CD14-positive monocyte (primary cell): ENCODE measurements at regions not wholly inside any gene's neighbourhood (a gene's known extent, or its start where the extent isn't known, plus 50 kb on each side); places are given as distances from the start of the nearest gene placed in this dataset.

Source experiments
- DNase-seq, 3 donors: peaks; one replicate each; pipeline ENCODE4 v3.0.0-alpha.2; 2011 to 2022
- H2AFZ ChIP-seq: 2 replicates; pipeline ENCODE4 v1.6.0; 2012; ENCODE audit warnings: mild to moderate bottlenecking, low read depth, low read length, inconsistent platforms; ENCODE audit not compliant: insufficient read depth, poor library complexity, severe bottlenecking
- H3K27ac ChIP-seq, 2 donors: 1 replicate in 1 of 2; 2 replicates in 1 of 2; pipeline ENCODE4 v1.5.1; 2012 to 2013; ENCODE audit warnings: low read length in 2 of 2, control low read depth in 1 of 2, inconsistent platforms in 1 of 2, low read depth in 1 of 2, mild to moderate bottlenecking in 1 of 2
- H3K27me3 ChIP-seq, 2 donors: one replicate each; pipeline versions ENCODE4 v1.6.0 to v1.6.1; 2011 to 2013; ENCODE audit warnings: low read length in 2 of 2; ENCODE audit not compliant: control insufficient read depth in 2 of 2, insufficient read depth in 2 of 2
- H3K36me3 ChIP-seq, 2 donors: replicated peaks in 1 of 2; 1 replicate in 1 of 2; 2 replicates in 1 of 2; pipeline versions ENCODE4 v1.5.1 to v1.6.1; 2012 to 2013; ENCODE audit warnings: low read length in 2 of 2, control low read depth in 1 of 2, inconsistent platforms in 1 of 2, mild to moderate bottlenecking in 1 of 2; ENCODE audit not compliant: insufficient read depth in 2 of 2, control insufficient read depth in 1 of 2
- H3K4me1 ChIP-seq, 2 donors: 1 replicate in 1 of 2; 2 replicates in 1 of 2; pipeline versions ENCODE4 v1.5.1 to v1.6.1; 2012 to 2013; ENCODE audit warnings: low read length in 2 of 2, control low read depth in 1 of 2, inconsistent platforms in 1 of 2, mild to moderate bottlenecking in 1 of 2, moderate library complexity in 1 of 2; ENCODE audit not compliant: insufficient read depth in 2 of 2, control insufficient read depth in 1 of 2
- H3K4me2 ChIP-seq: replicated peaks from 2 replicates; pipeline ENCODE3; 2012; ENCODE audit warnings: low read length, moderate library complexity, mild to moderate bottlenecking; ENCODE audit not compliant: poor library complexity, severe bottlenecking; ENCODE audit errors: extremely low read depth
- H3K4me3 ChIP-seq, 3 experiments: fragments of 200-600 bp in 1 of 3; sonication (generic) in 1 of 3; replicated peaks in 1 of 3; 1 replicate in 2 of 3; 2 replicates in 1 of 3; pipeline ENCODE4 v1.5.1; 2011 to 2013; ENCODE audit warnings: low read length in 3 of 3, mild to moderate bottlenecking in 3 of 3, control low read depth in 2 of 3, low read depth in 2 of 3, inconsistent platforms in 1 of 3, moderate library complexity in 1 of 3
- H3K79me2 ChIP-seq: 2 replicates; pipeline ENCODE4 v1.6.0; 2012; ENCODE audit warnings: mild to moderate bottlenecking, control low read depth, inconsistent platforms, low read length, moderate library complexity; ENCODE audit not compliant: insufficient read depth
- H3K9ac ChIP-seq: 2 replicates; pipeline ENCODE4 v1.6.0; 2017; ENCODE audit warnings: low read length, mild to moderate bottlenecking; ENCODE audit not compliant: insufficient read depth, poor library complexity, severe bottlenecking
- H3K9me3 ChIP-seq, 2 donors: replicated peaks in 1 of 2; 1 replicate in 1 of 2; 2 replicates in 1 of 2; pipeline versions ENCODE4 v1.5.1 to v1.6.1; 2012 to 2013; ENCODE audit warnings: low read length in 2 of 2, control low read depth in 1 of 2; ENCODE audit not compliant: control insufficient read depth in 1 of 2, insufficient read depth in 1 of 2
- H4K20me1 ChIP-seq: 2 replicates; pipeline ENCODE4 v1.6.0; 2012; ENCODE audit warnings: mild to moderate bottlenecking, low read length, control low read depth, moderate library complexity; ENCODE audit not compliant: insufficient read depth
- H3K27ac Mint-ChIP-seq, 7 donors: one replicate each; pipeline ENCODE4 v1.8.0; 2020; ENCODE audit warnings: mild to moderate bottlenecking in 7 of 7, mixed read lengths in 7 of 7, moderate library complexity in 6 of 7, inconsistent platforms in 2 of 7
- H3K27me3 Mint-ChIP-seq, 3 donors: one replicate each; pipeline ENCODE4 v1.8.0; 2021 to 2022; ENCODE audit warnings: low read depth in 3 of 3, mild to moderate bottlenecking in 3 of 3, mixed read lengths in 3 of 3, moderate library complexity in 3 of 3, inconsistent platforms in 1 of 3
- H3K36me3 Mint-ChIP-seq, 2 donors: one replicate each; pipeline ENCODE4 v1.8.0; 2020; ENCODE audit warnings: mixed read lengths in 2 of 2, inconsistent platforms in 1 of 2, mild to moderate bottlenecking in 1 of 2
- H3K4me1 Mint-ChIP-seq: one replicate; pipeline ENCODE4 v1.8.0; 2020; ENCODE audit warnings: mild to moderate bottlenecking, mixed read lengths
- H3K4me3 Mint-ChIP-seq, 2 donors: one replicate each; pipeline ENCODE4 v1.8.0; 2020; ENCODE audit warnings: mild to moderate bottlenecking in 2 of 2, mixed read lengths in 2 of 2, moderate library complexity in 1 of 2
- H3K9me3 Mint-ChIP-seq, 7 donors: one replicate each; pipeline ENCODE4 v1.8.0; 2020 to 2022; ENCODE audit warnings: mixed read lengths in 7 of 7, mild to moderate bottlenecking in 6 of 7, moderate library complexity in 6 of 7, inconsistent platforms in 2 of 7
- WGBS: methylation state at CpG from one replicate; pipeline ENCODE4 v1.1.5; 2013; ENCODE audit warnings: missing lambda C conversion rate; ENCODE audit not compliant: insufficient coverage; 5-methylcytosine and 5-hydroxymethylcytosine counted together
- intact Hi-C, 2 donors: fragments of 100-400 bp; cut with micrococcal nuclease; formaldehyde crosslinking; loops; one replicate each; pipeline versions ENCODE4 v1.15.0 to v1.15.1; 2023
- TF ChIP-seq, protein P1 (sequence below): fragments of 200-600 bp; IDR thresholded peaks from one replicate; pipeline ENCODE4 v1.8.0; 2022; ENCODE audit warnings: antibody characterized with exemption, mild to moderate bottlenecking

DNA sequence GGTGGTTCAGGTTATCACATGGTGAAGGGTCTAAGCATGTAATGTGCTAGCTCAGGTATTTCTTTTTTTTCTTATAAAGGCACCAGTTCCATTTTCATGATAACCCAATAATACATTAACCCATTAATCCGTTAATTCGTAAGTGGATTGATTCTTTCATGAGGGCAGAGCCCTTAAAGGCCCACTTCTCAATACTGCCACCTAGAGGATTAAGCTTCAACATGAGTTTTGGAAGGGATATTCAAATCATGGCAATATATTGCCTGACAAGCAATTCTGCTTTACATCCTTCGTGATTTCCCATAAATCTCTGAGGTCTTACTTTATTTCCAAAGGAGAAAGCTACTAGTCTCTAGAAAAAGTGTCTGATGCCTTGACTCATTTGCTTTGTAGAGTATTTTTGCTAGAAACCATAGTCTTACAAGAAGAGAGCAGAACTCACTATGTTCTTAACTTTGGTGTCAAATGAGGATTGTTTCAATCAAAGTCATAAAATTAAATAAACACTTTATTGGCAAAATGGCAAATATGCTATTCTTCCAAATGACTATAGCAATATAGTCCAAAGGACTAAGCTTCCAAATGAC, 271.3 kb downstream of the KCNS3 start:
- H3K27ac ChIP-seq, result no peak overlapping the region
- no peaks in the 10 kb centered on the region for H3K36me3 ChIP-seq
- Mint-ChIP-seq H3K27ac (no peak overlapping the region), H3K36me3 (no peaks in the 10 kb centered on the region), H3K4me1 (no peaks in the 10 kb centered on the region), H3K9me3 (no peaks in the 10 kb centered on the region), H3K27me3 (peaks cover 0 to 2% (median 1%) of the 10 kb centered on the region in 3 donors), H3K4me3 (no peak overlapping the region)
- no peaks in the 10 kb centered on the region for H4K20me1 ChIP-seq
- H3K79me2 ChIP-seq, result no peaks in the 10 kb centered on the region
- intact Hi-C loops, result no loop called here
- TF ChIP-seq, protein P1, sequence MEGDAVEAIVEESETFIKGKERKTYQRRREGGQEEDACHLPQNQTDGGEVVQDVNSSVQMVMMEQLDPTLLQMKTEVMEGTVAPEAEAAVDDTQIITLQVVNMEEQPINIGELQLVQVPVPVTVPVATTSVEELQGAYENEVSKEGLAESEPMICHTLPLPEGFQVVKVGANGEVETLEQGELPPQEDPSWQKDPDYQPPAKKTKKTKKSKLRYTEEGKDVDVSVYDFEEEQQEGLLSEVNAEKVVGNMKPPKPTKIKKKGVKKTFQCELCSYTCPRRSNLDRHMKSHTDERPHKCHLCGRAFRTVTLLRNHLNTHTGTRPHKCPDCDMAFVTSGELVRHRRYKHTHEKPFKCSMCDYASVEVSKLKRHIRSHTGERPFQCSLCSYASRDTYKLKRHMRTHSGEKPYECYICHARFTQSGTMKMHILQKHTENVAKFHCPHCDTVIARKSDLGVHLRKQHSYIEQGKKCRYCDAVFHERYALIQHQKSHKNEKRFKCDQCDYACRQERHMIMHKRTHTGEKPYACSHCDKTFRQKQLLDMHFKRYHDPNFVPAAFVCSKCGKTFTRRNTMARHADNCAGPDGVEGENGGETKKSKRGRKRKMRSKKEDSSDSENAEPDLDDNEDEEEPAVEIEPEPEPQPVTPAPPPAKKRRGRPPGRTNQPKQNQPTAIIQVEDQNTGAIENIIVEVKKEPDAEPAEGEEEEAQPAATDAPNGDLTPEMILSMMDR, result peak; percentile 69
- H3K9ac ChIP-seq, result no peak overlapping the region
- no peak overlapping the region for H2AFZ ChIP-seq
- no peak overlapping the region for H3K4me2 ChIP-seq
- H3K4me3 ChIP-seq, result no peak overlapping the region
- no peaks in the 10 kb centered on the region for H3K27me3 ChIP-seq
- DNase-seq, result peak in 1 of 3 donors; percentile 2
- WGBS, result no CpG with 5 or more reads among the region's 3 CpGs
- no peaks in the 10 kb centered on the region for H3K4me1 ChIP-seq
- H3K9me3 ChIP-seq, result no peaks in the 10 kb centered on the region

DNA sequence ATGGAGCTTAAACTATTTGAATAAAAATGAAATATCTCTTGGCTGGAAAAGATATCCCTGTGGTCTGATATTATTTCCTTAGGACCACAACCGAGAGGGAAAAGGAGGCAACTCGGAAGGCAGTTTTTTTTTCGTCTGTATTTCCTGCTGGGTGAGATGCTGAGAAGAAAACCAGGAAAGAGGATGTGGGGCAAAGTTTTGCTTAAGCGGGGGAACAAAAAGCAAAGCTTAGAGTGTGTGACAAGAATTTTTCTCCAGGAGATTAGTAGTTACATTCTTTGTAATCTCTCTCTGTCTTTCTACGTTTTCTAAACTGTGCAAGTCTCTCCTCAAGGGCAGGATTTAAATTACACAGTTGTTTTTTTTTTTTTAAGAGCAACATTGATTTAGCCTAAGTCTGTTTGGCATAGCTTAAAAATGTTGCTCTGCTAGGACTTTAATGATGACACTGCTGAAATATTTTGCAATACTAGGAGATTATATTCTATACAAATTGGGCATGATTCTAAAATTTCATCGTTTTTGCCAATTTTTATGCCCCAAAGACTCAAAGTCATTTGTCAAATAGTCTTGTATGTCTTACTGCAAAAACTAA, 258.5 kb downstream of the KCNS3 start:
- WGBS, result 0% methylated on average over 3 of the region's 6 CpGs
- TF ChIP-seq, protein P1, result no peak
- H3K4me1 ChIP-seq, result no peaks in the 10 kb centered on the region
- Mint-ChIP-seq H3K36me3 (no peaks in the 10 kb centered on the region), H3K9me3 (peaks cover 0 to 8% (median 2%) of the 10 kb centered on the region in 7 donors), H3K4me3 (no peak overlapping the region), H3K4me1 (no peaks in the 10 kb centered on the region), H3K27ac (no peak overlapping the region), H3K27me3 (peaks cover 0 to 3% (median 2%) of the 10 kb centered on the region in 3 donors)
- DNase-seq, result no peak
- no peak overlapping the region for H3K27ac ChIP-seq
- H3K4me2 ChIP-seq, result no peak overlapping the region
- no peaks in the 10 kb centered on the region for H3K36me3 ChIP-seq
- no peaks in the 10 kb centered on the region for H3K9me3 ChIP-seq
- intact Hi-C loops, result no loop called here
- no peaks in the 10 kb centered on the region for H4K20me1 ChIP-seq
- H3K27me3 ChIP-seq, result no peaks in the 10 kb centered on the region
- no peak overlapping the region for H2AFZ ChIP-seq
- no peak overlapping the region for H3K9ac ChIP-seq
- H3K4me3 ChIP-seq, result no peak overlapping the region
- no peaks in the 10 kb centered on the region for H3K79me2 ChIP-seq
